Parathyroid adenoma (tissue), 2 donors: ENCODE measurements at regions not wholly inside any gene's neighbourhood (a gene's known extent, or its start where the extent isn't known, plus 50 kb on each side); places are given as distances from the start of the nearest gene placed in this dataset.

Experiments used
- H2AFZ ChIP-seq: fragments of 300-600 bp; sonication (generic); one replicate; pipeline ENCODE4 v1.7.0; 2017; ENCODE audit warnings: antibody characterized with exemption, mild to moderate bottlenecking
- H3K27ac ChIP-seq: fragments of 300-600 bp; sonication (generic); one replicate; pipeline ENCODE4 v1.7.0; 2017
- H3K27me3 ChIP-seq: fragments of 300-600 bp; sonication (generic); one replicate; pipeline ENCODE4 v1.7.0; 2017; ENCODE audit warnings: low read length; ENCODE audit not compliant: control insufficient read depth, insufficient read depth
- H3K36me3 ChIP-seq: fragments of 300-600 bp; sonication (generic); one replicate; pipeline ENCODE4 v1.7.0; 2017; ENCODE audit warnings: low read length; ENCODE audit not compliant: control insufficient read depth, insufficient read depth
- H3K4me1 ChIP-seq: fragments of 300-600 bp; sonication (generic); one replicate; pipeline ENCODE4 v1.7.0; 2017; ENCODE audit warnings: control low read depth
- H3K4me2 ChIP-seq: fragments of 300-600 bp; sonication (generic); one replicate; pipeline ENCODE4 v1.7.0; 2017; ENCODE audit warnings: low read length
- H3K4me3 ChIP-seq: fragments of 300-600 bp; sonication (generic); one replicate; pipeline ENCODE4 v1.7.0; 2017; ENCODE audit warnings: low read depth, low read length
- H3K79me2 ChIP-seq: fragments of 300-600 bp; sonication (generic); one replicate; pipeline ENCODE4 v1.7.0; 2017; ENCODE audit warnings: control low read depth
- H3K9ac ChIP-seq: fragments of 300-600 bp; sonication (generic); one replicate; pipeline ENCODE4 v1.7.0; 2017; ENCODE audit warnings: mild to moderate bottlenecking
- H3K9me3 ChIP-seq: fragments of 300-600 bp; sonication (generic); one replicate; pipeline ENCODE4 v1.7.0; 2017; ENCODE audit warnings: low read length; ENCODE audit not compliant: control insufficient read depth
- TF ChIP-seq, protein P1 (sequence below): fragments of 300-600 bp; sonication (generic); IDR thresholded peaks from one replicate; pipeline ENCODE4 v1.7.0; 2017; ENCODE audit warnings: antibody characterized with exemption, mild to moderate bottlenecking
- donor health status: primary hyperparathyroidism.

- TF ChIP-seq, protein P1, sequence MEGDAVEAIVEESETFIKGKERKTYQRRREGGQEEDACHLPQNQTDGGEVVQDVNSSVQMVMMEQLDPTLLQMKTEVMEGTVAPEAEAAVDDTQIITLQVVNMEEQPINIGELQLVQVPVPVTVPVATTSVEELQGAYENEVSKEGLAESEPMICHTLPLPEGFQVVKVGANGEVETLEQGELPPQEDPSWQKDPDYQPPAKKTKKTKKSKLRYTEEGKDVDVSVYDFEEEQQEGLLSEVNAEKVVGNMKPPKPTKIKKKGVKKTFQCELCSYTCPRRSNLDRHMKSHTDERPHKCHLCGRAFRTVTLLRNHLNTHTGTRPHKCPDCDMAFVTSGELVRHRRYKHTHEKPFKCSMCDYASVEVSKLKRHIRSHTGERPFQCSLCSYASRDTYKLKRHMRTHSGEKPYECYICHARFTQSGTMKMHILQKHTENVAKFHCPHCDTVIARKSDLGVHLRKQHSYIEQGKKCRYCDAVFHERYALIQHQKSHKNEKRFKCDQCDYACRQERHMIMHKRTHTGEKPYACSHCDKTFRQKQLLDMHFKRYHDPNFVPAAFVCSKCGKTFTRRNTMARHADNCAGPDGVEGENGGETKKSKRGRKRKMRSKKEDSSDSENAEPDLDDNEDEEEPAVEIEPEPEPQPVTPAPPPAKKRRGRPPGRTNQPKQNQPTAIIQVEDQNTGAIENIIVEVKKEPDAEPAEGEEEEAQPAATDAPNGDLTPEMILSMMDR, result no peak
- H3K4me2 ChIP-seq, result no peak overlapping the region
- H3K4me1 ChIP-seq, result peaks cover 17% of the 10 kb centered on the region
- peaks cover 23% of the 10 kb centered on the region for H3K79me2 ChIP-seq
- no peaks in the 10 kb centered on the region for H3K27me3 ChIP-seq
- H3K9ac ChIP-seq, result no peak overlapping the region
- H2AFZ ChIP-seq, result no peak overlapping the region
- no peak overlapping the region for H3K27ac ChIP-seq
- no peak overlapping the region for H3K4me3 ChIP-seq
- no peaks in the 10 kb centered on the region for H3K36me3 ChIP-seq
- H3K9me3 ChIP-seq, result no peaks in the 10 kb centered on the region
Measured at GRCh38 chr16:85283305-85284050, 171.2 kb upstream of the CIBAR2 start.

DNA sequence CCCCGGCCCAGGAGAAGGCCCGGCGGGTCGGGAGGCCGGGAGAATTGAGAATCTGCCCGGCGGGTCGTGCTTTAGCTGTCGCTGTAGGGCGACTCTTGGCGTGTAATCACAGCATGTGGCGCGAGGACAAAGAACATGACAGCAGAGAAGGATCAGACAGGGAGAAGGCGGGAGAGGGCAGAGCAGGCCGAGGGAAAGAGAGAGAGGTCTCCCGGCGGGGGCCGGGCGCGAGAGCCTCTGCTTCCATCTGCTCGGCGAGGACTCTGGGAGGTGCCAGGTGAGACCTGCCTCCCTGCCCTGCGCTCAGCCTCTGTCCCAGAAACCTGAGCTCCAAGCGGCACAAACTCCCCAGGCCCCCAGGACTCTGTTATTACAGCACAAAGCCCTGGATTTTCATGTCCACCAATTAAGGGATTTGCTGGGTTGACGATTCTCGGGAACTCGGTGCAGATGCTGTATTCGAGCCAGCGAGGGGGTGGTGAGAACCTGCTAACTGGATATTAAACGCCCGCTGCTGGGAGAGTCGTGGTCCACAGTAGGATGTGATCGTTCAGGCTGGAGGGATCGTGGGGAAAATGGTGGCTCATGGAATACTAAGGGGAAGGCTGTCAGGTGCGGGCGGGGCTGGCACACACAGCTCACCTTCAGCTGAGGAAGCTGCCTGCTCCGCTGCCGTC, 172.0 kb upstream of the CIBAR2 start:
- Histone ChIP-seq H3K36me3 (no peaks in the 10 kb centered on the region), H2AFZ (no peak overlapping the region), H3K4me3 (no peak overlapping the region), H3K4me1 (peaks cover 24% of the 10 kb centered on the region), H3K9ac (no peak overlapping the region), H3K27me3 (no peaks in the 10 kb centered on the region), H3K4me2 (no peak overlapping the region), H3K9me3 (no peaks in the 10 kb centered on the region), H3K27ac (no peak overlapping the region), H3K79me2 (peaks cover 23% of the 10 kb centered on the region)
- TF ChIP-seq, protein P1, result no peak

GRCh38 chr16:85285681-85286065, 173.4 kb upstream of the CIBAR2 start:
- peaks cover 21% of the 10 kb centered on the region for H3K79me2 ChIP-seq
- no peak overlapping the region for H3K9ac ChIP-seq
- H3K9me3 ChIP-seq, result no peaks in the 10 kb centered on the region
- TF ChIP-seq, protein P1, result no peak
- peaks cover 24% of the 10 kb centered on the region for H3K4me1 ChIP-seq
- no peak overlapping the region for H2AFZ ChIP-seq
- H3K4me3 ChIP-seq, result no peak overlapping the region
- no peak overlapping the region for H3K27ac ChIP-seq
- no peaks in the 10 kb centered on the region for H3K27me3 ChIP-seq
- H3K4me2 ChIP-seq, result no peak overlapping the region
- no peaks in the 10 kb centered on the region for H3K36me3 ChIP-seq

GRCh38 chr16:85286066-85286831, 174.0 kb upstream of the CIBAR2 start:
- Histone ChIP-seq H3K4me3 (no peak overlapping the region), H3K9ac (no peak overlapping the region), H3K9me3 (no peaks in the 10 kb centered on the region), H3K36me3 (no peaks in the 10 kb centered on the region), H3K4me1 (peaks cover 24% of the 10 kb centered on the region), H2AFZ (no peak overlapping the region), H3K27ac (no peak overlapping the region), H3K4me2 (no peak overlapping the region), H3K79me2 (peaks cover 18% of the 10 kb centered on the region), H3K27me3 (no peaks in the 10 kb centered on the region)
- TF ChIP-seq, protein P1, result no peak
